HEK293T (cell line): ENCODE measurements at regions not wholly inside any gene's neighbourhood (a gene's known extent, or its start where the extent isn't known, plus 50 kb on each side); places are given as distances from the start of the nearest gene placed in this dataset.

Experiments
- ARNT ChIP-seq: fragments of 450-650 bp; IDR thresholded peaks from 2 replicates; pipeline ENCODE4 v1.6.1; 2017; ENCODE audit warnings: mild to moderate bottlenecking
- BHLHE40 ChIP-seq: fragments of 450-650 bp; IDR thresholded peaks from 2 replicates; pipeline ENCODE4 v1.6.1; 2016; ENCODE audit warnings: mild to moderate bottlenecking, moderate library complexity, borderline replicate concordance
- CTBP1 ChIP-seq: fragments of 450-650 bp; IDR thresholded peaks from 2 replicates; pipeline ENCODE4 v1.6.1; 2016; ENCODE audit warnings: borderline replicate concordance
- ELF4 ChIP-seq: fragments of 450-650 bp; IDR thresholded peaks from 2 replicates; pipeline ENCODE4 v1.6.1; 2017; ENCODE audit warnings: antibody characterized with exemption
- FOXA1 ChIP-seq: fragments of 450-650 bp; IDR thresholded peaks from 2 replicates; pipeline ENCODE4 v1.6.1; 2016; ENCODE audit warnings: mild to moderate bottlenecking
- FOXK2 ChIP-seq: fragments of 450-650 bp; IDR thresholded peaks from 2 replicates; pipeline ENCODE4 v1.6.1; 2016; ENCODE audit warnings: mild to moderate bottlenecking
- HDGF ChIP-seq: fragments of 450-650 bp; IDR thresholded peaks from 2 replicates; pipeline ENCODE4 v1.6.1; 2017; ENCODE audit warnings: antibody characterized with exemption, borderline replicate concordance
- NFRKB ChIP-seq: fragments of 450-650 bp; IDR thresholded peaks from 2 replicates; pipeline ENCODE4 v1.6.1; 2016; ENCODE audit warnings: mild to moderate bottlenecking, moderate library complexity
- PKNOX1 ChIP-seq: fragments of 450-650 bp; IDR thresholded peaks from 2 replicates; pipeline ENCODE4 v1.6.1; 2016
- SP1 ChIP-seq: fragments of 450-650 bp; IDR thresholded peaks from 2 replicates; pipeline ENCODE4 v1.6.1; 2017
- SUZ12 ChIP-seq: fragments of 450-650 bp; IDR thresholded peaks from 2 replicates; pipeline ENCODE4 v1.6.1; 2016; ENCODE audit warnings: mild to moderate bottlenecking
- TARDBP ChIP-seq: fragments of 450-650 bp; IDR thresholded peaks from 2 replicates; pipeline ENCODE4 v1.6.1; 2016
- ZNF384 ChIP-seq: fragments of 450-650 bp; IDR thresholded peaks from 2 replicates; pipeline ENCODE4 v1.6.1; 2016

GRCh38 chr17:22669721-22670120 is 977.4 kb downstream of the KCNJ18 start:
- TF ChIP-seq FOXA1 (no peak), FOXK2 (no peak), BHLHE40 (no peak), SP1 (no peak), PKNOX1 (no peak), NFRKB (no peak), TARDBP (no peak), ZNF384 (no peak), HDGF (no peak), ELF4 (no peak), SUZ12 (no peak), CTBP1 (no peak), ARNT (no peak)
